ENCODE measurements at regions not wholly inside any gene's neighbourhood (a gene's known extent, or its start where the extent isn't known, plus 50 kb on each side); places are given as distances from the start of the nearest gene placed in this dataset.

- no peak for TF ChIP-seq POLR2AphosphoS5 (IDR thresholded peaks at IDR 0.05; ENCODE audit: low read depth, low read length)
- TF ChIP-seq POLR2A (IDR thresholded peaks at IDR 0.05; ENCODE audit: low read depth, low read length) = no peak
- no peak for TF ChIP-seq TAF1 (IDR thresholded peaks at IDR 0.05; ENCODE audit: borderline replicate concordance, low read depth, low read length)
Measured at GRCh38 chr10:8893102-8893501, 838.6 kb downstream of the GATA3 start.
